GM18502 (cell line): ENCODE measurements at regions not wholly inside any gene's neighbourhood (a gene's known extent, or its start where the extent isn't known, plus 50 kb on each side); places are given as distances from the start of the nearest gene placed in this dataset.
"Not testable (repeated sequence)": the region's sequence is repeated elsewhere in the genome, so short reads cannot be mapped to it uniquely, and the experiment has no call there.

Source experiments
- ATAC-seq: cut with Tn5 transposase; IDR thresholded peaks from one replicate; pipeline ENCODE4 v1.9.1; 2021; ENCODE audit warnings: mild to moderate bottlenecking; ENCODE audit not compliant: unreplicated experiment, poor library complexity

DNA sequence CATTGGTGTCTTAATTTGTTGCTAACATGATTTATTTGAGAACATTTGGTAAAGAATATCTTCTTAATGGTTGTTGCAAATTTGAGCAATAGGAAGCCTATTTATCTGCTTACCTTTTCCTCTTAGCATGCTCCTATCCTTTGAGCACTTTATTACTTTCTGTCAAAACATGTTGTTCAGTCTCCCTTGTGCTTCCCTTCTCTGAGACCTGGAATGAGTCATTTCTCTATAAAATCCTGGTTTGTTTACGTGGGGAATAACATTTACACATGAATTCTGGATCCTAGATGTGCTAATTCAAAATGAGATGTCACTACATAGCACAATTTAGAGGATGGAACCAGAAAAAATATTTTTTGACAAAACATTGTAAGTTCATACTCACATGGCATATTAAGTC lies 844.0 kb upstream of the LRFN5 start:
- no peak for ATAC-seq

DNA sequence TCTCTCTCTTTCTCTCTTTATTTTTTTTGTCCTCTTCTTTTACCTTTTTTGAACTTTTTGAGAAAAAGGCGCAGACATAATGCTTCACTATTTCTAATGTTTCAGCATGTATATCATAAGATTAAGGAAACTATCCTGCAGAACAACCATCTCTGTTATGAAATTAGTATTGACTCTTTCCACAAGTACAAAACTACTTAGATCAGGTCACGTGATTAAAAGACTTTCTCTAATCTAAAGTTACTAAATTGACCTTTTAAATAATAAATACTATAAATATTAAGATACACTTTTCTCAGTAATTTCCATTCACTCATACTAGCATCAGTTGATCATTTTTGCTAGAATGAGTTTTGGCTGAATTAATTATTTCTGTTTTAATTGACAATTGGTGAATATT lies 844.5 kb upstream of the LRFN5 start:
- ATAC-seq, result no peak

DNA sequence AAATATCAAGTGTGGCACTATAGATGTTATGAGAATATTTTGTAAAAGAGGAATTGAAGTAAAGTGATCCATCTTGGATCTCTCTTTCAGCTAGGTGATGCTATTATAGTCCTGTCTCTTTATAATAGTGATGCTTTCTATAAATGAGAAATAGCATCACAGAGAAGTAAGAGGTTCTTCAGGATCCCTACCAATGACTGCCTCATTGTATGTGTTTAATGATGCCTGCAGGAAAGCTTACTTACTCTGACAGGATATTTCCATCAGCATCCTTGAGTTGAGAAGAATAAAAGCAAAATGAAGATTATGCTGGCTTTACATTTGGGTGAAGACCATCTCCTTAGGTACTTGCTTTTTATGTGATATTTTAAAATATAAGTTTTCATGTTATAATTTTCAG lies 846.0 kb upstream of the LRFN5 start:
- ATAC-seq, result no peak

DNA sequence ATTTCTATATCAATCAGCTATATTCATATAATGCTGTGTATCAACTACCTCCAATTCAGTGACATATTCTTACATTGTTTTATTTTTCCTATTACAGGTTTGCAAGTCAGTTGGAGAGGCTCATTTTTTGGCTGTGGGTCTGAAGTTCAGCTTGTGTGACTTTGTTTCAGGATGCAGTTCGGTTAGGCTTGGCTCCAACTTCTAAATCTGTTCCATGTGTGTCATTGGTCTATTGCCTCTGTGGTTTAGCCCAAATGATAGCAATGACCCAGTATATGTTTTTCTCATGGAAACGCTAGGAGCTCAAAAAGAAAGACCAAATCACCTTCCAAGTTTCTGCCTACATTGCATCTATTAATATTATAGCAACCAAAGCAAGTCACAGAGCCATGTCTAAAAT lies 848.6 kb upstream of the LRFN5 start:
- ATAC-seq, result no peak

DNA sequence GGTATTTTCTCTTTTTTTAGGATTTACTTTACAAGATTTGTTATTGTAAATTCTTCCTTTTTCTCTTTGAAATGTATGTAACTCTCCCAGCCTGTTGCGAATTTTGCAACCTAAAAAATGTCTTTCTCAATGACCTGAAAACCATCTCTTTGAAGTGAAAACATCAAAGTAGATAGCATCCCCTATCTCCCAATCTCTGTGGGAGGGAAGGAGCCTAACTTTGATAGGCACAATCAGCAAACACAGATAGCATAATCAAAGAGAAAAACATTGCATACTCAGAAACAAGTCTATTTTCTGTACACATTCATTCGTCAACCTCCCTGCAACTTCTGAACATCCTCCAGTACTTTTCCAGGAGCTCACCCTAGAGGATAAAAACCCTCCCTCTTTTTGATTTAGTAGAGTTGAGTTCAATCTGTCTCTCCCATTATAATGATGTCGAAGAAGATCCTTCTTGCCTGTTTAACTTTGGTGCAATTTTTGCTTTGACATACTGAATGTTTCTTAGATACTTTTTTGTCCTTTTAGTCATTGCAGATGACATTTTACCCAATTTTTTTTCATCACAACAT lies 849.2 kb upstream of the LRFN5 start:
- ATAC-seq, result no peak

DNA sequence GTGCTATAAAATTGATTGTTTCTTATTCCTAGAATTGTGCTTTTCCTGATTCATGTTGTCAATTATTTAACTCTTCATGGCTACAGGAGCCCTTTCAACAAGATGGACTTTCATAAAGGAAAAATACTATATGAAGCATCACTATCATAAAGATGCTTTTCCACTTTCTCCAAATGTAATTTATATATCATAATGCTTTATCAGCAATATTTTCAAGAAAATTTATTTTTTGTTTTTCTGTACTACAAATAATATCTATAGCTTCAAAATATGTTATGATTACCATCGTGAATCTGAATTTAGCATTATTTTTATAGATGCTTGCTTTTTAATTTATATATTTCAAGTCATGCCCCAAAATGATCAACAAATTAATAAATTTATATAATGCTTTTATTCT lies 873.5 kb upstream of the LRFN5 start:
- no peak for ATAC-seq

DNA sequence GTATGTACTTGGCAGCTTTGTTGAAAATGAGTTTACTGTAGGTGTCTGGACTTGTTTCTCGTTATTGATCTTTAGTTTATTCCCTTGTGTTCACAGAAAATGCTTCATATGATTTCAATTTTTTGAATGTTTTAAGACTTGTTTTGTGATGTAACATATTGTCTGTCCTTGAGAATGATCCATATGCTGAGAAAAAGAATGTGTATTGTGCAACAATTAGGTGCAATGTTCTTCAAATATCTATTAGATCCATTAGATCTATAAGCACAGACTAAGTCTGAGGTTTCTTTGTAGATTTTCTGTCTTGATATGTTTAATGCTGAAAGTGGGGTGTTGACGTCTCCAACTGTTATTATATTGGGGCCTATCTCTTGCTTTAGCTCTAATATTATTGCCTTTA lies 879.6 kb upstream of the LRFN5 start:
- ATAC-seq, result no peak

DNA sequence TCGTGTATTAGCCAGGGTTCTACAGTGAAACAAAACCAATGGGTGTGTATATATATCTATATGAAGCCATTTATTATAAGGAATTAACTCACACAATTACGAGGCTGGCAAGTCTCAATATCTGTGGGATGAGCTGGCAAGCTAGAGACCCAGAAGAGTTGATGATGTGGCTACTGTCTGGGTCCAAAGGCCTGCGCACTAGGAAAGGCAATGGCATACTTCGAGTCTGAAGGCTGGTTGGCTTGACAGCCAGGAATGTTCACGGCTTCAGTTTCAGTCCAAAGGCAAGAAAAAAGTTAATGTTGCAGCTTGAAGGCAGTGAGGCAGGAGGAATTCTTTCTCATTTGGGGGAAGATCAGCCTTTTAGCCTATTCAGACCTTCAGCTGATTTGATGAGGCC lies 893.3 kb upstream of the LRFN5 start:
- ATAC-seq, result no peak

DNA sequence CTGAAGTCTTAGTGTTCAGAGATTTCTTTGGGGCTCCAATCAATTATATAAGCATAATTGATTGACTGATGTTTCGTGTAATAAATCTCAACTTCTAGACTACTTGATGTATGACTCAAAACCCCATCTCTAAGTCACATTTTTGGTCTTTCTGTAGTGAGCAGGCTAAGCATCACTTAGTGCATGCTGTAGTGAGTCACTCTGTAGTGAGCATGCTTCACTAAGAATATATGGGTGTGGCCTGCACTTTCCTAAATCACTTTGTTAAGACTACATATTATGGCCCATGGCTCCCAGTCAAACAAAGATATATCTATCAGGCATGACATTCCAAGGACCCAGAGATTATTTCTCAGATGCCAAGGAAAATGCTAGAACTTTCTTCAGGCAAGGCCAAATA lies 909.4 kb upstream of the LRFN5 start:
- ATAC-seq, result no peak

DNA sequence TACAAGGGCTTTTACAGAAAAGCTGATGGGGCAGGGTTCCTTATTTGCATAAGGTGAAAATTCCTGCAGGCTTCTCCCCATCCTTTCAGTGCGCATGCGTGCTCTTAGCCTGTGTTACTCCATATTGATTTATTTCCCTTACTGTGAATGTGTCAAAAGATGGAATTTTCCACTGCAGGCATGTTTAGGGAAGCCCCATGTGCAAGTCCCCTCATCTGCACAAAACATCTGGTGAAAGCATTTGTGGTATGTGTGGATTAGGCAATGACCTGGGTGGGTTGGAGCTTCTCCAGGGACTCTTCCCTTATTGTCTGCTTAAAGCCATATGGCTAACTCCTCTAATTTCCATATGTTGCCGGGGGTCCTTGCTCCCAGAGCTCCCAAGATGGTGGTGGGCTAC lies 912.7 kb upstream of the LRFN5 start:
- no peak for ATAC-seq

DNA sequence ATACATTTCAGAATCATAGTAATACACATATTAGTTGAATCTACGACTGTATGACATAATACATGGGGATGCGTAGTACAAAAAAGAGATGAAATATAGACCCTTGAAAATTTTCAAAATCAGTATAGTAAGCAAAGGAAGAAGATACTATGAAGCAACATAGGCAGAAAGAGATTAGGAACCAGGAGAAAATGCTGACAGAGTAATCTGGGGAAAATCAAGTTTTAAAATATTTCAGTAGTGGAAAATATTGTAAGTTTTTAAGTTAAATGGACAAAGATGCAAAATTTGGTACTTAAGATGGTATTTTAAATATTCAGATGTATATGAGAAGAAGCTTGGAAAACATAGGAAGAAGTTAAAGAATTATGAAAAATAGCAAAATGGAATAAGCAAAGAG lies 915.6 kb upstream of the LRFN5 start:
- no peak for ATAC-seq

DNA sequence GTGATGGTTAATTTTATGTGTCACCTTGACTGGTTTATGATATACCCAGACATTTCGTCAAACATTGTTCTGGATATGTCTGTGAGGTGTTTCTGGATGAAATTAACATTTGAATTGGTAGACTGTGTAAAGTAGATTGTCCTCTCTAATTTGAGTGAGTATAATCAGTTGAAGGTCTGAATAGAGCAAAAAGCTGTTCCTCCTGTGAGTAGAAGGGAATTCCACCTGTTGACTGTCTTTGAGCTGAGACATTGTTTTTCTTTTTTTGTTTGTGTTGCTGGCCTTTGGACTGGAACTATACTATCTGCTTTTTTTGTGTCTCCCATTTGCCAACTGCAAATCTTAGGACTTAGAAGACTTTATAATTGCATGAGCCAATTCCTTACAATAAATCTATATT lies 920.9 kb upstream of the LRFN5 start:
- no peak for ATAC-seq

DNA sequence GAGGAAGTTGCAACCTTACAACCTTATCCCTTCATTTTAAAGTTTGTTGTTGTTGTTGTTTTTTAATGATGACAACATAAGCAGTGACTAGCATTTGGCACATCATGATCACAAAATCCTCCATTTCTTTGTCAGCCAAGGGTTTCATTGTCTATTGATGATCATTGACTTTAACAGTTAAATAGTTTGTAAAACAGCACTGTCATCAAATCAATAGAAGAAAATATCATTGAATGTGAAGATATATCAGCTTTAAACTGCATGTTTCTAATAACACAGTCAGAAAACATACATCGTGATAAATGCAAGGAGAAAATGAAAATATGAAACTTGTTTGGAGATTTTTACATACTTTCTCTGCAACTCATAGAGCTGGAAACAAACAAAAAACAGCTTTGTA lies 922.3 kb upstream of the LRFN5 start:
- no peak for ATAC-seq

DNA sequence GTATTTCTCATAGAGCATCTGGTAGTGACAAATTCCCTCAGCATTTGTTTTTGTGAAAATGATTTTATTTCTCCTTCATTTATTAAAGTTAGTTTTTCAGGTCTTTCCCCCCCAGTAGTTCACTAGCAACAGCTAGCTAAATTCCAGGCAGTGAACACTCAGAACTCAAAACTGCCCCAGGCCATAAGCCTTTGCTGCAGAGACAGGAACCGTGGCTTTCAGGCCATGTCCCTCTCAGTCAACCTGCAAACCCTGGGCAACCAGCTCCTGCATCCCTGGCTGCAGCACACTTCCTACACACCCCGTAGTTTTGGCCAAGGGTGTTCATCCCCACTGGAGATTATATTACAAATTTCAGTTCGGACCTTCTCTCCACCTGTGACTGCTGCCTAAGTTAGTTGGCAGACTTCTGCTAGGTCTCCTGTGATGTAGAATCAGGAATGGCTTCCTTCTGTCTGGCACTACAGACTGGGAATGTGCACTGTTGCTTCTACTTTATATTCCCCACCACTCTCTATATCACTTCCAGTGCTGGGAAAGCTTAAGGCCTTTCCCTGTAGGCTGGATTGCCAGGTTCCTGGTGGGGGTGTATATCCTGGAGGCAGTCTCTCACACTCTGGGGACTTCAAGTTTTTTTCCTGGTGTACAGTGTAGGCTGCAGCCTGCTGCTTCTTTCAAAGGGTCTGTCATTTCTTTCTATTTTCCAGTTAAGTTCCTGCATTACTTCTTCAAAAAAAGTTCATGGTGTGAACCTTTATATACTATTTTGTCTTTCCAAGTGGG lies 924.4 kb upstream of the LRFN5 start:
- no peak for ATAC-seq

DNA sequence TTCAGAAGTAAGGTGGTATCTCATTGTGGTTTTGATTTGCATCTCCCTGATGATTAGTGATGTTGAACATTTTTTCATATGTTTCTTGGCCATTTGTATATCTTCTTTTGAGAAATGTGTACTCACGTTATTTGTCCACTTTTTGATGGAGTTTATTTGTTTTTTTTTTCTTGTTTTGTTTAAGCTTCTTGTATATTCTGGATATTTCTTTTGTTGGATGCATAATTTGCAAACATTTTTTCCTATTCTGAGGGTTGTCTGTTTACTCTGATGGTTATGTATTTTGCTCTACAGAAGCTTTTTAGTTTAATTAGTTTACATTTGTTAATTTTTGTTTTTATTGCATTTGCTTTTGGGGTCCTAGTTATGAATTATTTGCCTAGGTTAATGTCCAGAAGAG lies 927.4 kb upstream of the LRFN5 start:
- ATAC-seq, result no peak

DNA sequence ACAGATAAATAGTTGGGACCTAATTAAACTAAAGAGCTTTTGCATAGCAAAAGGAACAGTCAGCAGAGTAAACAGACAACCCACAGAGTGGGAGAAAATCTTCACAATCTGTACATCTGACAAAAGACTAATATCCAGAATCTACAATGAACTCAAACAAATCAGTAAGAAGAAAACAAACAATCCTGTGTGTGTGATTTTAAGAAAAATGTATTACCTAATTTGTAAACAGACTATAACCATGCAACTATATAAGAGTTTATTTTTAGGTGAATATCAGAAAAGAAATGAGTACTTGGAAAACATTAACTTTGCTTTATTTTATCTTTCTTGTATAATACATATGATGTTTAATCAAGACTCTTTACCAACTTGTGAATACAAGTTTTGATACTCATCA lies 929.5 kb upstream of the LRFN5 start:
- ATAC-seq, result not testable (repeated sequence)

DNA sequence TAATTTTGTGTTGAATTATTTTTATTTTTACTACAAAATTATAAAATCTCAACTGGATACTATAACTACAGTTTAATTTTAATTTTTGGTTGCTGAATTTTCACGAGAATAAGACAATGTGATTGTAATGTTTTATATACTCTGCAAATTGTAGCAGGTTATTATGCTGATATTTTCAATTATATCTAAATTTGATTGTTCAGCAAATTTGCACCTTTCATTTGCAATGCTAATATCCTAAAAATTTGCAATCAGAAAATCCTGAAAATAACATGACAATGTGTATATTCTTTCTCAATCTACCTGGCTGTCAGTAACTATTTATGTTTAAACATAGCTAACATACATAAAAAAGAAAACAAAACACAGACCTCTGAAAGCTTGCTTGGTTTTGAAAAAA lies 932.2 kb upstream of the LRFN5 start:
- ATAC-seq, result no peak

DNA sequence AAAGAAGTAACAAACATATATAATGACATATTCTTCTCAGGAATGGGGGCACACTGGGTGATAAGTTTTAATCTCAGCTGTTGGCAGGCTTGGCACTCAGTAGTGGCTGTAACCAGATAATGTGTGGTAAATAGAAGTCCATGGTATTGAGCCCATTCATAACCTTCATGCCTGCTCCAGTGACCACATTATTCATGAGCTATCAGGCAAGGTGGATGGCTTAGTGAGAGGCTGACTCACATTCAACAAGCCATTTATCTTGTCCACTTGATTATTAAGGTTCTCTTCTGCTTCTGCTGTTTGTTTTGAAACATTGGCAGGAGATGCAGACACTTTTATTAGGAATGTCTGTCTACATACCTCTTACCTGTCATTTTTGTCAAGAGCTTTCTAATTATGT lies 950.4 kb upstream of the LRFN5 start:
- ATAC-seq, result no peak

DNA sequence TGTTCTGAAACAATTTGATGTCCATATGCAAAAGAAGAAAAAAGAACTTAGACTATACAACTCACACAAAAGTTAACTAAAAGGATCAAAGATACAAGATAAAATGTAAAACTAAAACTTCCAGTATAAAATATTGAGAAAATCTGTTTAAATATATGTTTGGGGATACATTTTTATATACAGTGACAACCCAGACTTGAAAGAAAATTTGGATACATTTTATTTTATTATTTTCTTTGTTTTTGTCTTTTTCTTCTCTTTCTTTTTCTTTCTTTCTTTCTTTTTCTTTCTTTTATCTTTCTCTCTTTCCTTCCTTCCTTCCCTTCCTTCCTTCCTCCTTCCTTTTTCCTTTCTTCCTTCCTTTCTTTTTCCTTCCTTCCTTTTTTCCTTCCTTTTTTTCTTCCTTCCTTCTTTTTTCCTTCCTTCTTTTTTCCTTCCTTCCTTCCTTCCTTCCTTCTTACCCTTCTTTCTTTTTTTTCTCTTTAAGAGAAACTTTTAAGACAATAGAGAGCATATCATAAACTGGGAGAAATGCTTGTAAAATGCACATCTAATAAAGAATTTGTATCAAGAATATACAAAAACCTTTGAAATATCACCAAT lies 954.5 kb upstream of the LRFN5 start:
- no peak for ATAC-seq

DNA sequence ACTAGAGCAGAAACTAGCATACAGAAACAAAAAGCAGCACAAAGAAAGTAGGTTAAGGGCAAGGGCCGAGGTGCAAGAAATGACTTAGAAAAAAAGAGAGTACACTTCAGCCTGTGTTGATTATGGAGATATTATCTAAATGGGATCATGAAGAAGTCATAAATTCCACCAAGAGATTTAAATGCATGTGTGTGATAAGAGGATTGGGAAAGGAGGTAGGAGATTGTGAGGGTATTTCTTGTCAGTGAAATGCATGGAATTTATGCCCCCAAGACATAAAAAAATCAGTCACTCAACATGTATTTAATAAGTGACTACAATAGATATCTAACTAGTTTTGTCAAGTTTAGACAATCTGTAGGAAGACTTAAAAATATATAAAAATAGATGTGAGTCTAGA lies 976.2 kb upstream of the LRFN5 start:
- ATAC-seq, result no peak

DNA sequence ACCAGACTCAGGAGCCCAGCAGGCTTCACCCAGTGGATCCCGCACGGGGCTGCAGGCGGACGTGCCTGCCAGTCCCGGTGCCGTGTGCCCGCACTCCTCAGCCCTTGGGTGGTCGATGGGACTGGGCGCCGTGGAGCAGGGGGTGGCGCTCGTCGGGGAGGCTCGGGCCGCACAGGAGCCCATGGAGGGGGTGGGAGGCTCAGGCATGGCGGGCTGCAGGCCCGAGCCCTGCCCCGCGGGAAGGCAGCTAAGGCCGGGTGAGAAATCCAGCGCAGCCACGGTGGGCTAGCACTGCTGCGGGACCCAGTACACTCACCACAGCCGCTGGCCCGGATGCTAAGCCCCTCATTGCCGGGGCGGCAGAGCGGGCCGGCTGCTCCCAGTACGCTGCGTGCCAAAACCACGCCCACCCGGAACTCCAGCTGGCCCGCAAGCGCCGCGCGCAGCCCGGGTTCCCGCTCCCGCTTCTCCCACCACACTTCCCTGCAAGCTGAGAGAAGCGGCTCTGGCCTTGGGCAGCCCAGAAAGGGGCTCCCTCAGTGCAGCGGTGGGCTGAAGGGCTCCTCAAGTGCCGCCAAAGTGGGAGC lies 977.0 kb upstream of the LRFN5 start:
- ATAC-seq, result not testable (repeated sequence)

DNA sequence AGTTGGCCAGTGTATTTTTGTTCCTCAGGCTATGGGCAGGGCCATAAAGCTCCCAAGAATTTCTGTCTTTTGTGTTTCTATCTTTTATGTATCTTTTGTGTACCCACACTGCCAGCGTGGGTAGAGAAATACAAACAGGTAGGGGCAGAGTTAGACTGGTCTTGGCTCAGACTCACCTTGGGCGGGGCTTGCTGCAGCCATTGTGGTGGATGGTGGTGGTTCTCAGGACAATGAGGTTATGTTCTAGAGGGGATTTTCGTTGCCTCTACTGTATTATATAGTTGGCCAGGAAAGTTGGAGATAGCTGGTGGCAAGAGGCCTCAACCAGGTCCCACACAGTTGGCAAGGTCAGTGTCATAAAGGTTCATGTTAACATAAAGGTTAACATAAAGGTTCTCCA lies 977.5 kb upstream of the LRFN5 start:
- no peak for ATAC-seq
